ENCODE measurements at regions not wholly inside any gene's neighbourhood (a gene's known extent, or its start where the extent isn't known, plus 50 kb on each side); places are given as distances from the start of the nearest gene placed in this dataset.

- TF ChIP-seq SRSF4 (IDR thresholded peaks at IDR 0.05; ENCODE audit: low read depth, low read length, poor library complexity, severe bottlenecking) (no peak), ZNF839 (CRISPR knock-in tag; IDR thresholded peaks at IDR 0.05; ENCODE audit: borderline replicate concordance) (no peak)
Measured at GRCh38 chr17:79292501-79292900, 217.9 kb downstream of the ENGASE start (continued).

DNA sequence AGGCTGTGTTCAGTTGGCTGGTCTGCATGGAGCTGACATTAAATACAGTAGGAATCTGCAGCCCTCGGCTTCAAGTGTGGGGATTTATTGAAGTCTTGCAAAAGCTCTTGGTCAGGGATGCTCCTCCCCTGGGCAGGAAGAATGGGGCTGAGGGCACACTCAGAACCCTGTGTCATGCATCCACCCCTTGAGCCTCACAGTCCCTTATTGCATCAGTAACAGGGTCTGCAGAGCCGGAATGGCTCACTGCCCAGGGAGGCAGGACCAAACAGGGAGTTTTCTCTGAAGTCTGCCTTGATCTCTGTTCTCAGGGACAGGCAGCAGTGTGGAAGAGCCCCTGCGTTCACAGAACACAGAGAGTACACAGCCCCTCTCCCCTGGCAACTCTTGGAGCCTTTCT lies 216.8 kb downstream of the ENGASE start:
- FAIRE-seq (no peak), DNase-seq (ENCODE audit: low spot score) (no peak), ATAC-seq (no peak)
- no peak overlapping the region for H2AFZ ChIP-seq (ENCODE audit: low read length)
- no peaks in the 10 kb centered on the region for H3K79me2 ChIP-seq (ENCODE audit: insufficient read depth, low read length)
- TF ChIP-seq ZSCAN5A (CRISPR knock-in tag; IDR thresholded peaks at IDR 0.05; ENCODE audit: borderline replicate concordance) (no peak), ZIK1 (CRISPR knock-in tag; IDR thresholded peaks at IDR 0.05; ENCODE audit: borderline replicate concordance, low read depth) (no peak), ZSCAN9 (CRISPR knock-in tag; IDR thresholded peaks at IDR 0.05; ENCODE audit: borderline replicate concordance) (no peak), STAT5B (CRISPR knock-in tag; IDR thresholded peaks at IDR 0.05) (no peak), TBX2 (CRISPR knock-in tag; IDR thresholded peaks at IDR 0.05; ENCODE audit: borderline replicate concordance) (no peak), NCOR1 (IDR thresholded peaks at IDR 0.05; ENCODE audit: borderline replicate concordance, low read length) (no peak), SMARCE1 (IDR thresholded peaks at IDR 0.05; ENCODE audit: borderline replicate concordance) (no peak), AKAP8 (CRISPR knock-in tag; IDR thresholded peaks at IDR 0.05) (no peak), DNMT1 (CRISPR knock-in tag; IDR thresholded peaks at IDR 0.05) (no peak), SMARCC2 (IDR thresholded peaks at IDR 0.05) (no peak), IRF2 (CRISPR knock-in tag; IDR thresholded peaks at IDR 0.05) (no peak), ZNF44 (CRISPR knock-in tag; IDR thresholded peaks at IDR 0.05) (no peak), ATF1 (CRISPR knock-in tag; IDR thresholded peaks at IDR 0.05) (no peak), ZNF792 (CRISPR knock-in tag; IDR thresholded peaks at IDR 0.05) (no peak), REPIN1 (CRISPR knock-in tag; IDR thresholded peaks at IDR 0.05; ENCODE audit: borderline replicate concordance, low read depth) (no peak), PHF21A (CRISPR knock-in tag; IDR thresholded peaks at IDR 0.05) (no peak), ZFYVE20 (CRISPR knock-in tag; IDR thresholded peaks at IDR 0.05; ENCODE audit: borderline replicate concordance, low read depth) (no peak), ZNF724P (CRISPR knock-in tag; IDR thresholded peaks at IDR 0.05; ENCODE audit: borderline replicate concordance) (no peak)
- no peaks in the 10 kb centered on the region for H3K36me3 ChIP-seq (replicated peaks in 1 of 2; ENCODE audit: control insufficient read depth in 1 of 2, insufficient read depth in 2 of 2, low read length in 2 of 2)
- no peak overlapping the region for H3K27ac ChIP-seq (ENCODE audit: extremely low read length, insufficient read depth, low read length)
- H3K9ac ChIP-seq (ENCODE audit: insufficient read depth, low read depth, low read length) = no peak overlapping the region
- intact Hi-C loops (cut with micrococcal nuclease; ENCODE audit: unreplicated experiment) (no loop called here), in situ Hi-C loops (cut with HindIII; ENCODE audit: extremely low pct_ligation_motif_present, low pct_unique_long_range_greater_than_20kb) (no loop called here)
- no peaks in the 10 kb centered on the region for H3K9me3 ChIP-seq (ENCODE audit: low read length)
- ChIA-PET CTCF (ENCODE audit: low intra/inter-chr PET ratio, low total read pairs) (no interaction called here), POLR2A (no interaction called here)
- WGBS (ENCODE audit: low lambda C conversion rate) = 0% methylated on average over 2 of the region's 3 CpGs
- no peaks in the 10 kb centered on the region for H3K4me1 ChIP-seq (ENCODE audit: insufficient read depth, low read length)
- no TSS peak for BruUV-seq (replicated peaks)
- peaks cover 8% of the 10 kb centered on the region; the same call in 1 of the 2 replicates for H4K20me1 ChIP-seq (ENCODE audit: insufficient read depth, low read length)
- H3K4me2 ChIP-seq (ENCODE audit: low read depth, low read length) = no peak overlapping the region
- no peak overlapping the region for H3K4me3 ChIP-seq (replicated peaks in 1 of 3; ENCODE audit: insufficient read depth in 1 of 3, low read depth in 2 of 3, low read length in 3 of 3)
- H3K27me3 ChIP-seq (ENCODE audit: control insufficient read depth in 1 of 2, insufficient read depth in 2 of 2, low read length in 2 of 2) = peaks cover 0 to 34% of the 10 kb centered on the region in 2 experiments; a peak in 3 of 5 replicates

All from HepG2 (cell line).